Fibroblast of villous mesenchyme (primary cell): ENCODE measurements at regions not wholly inside any gene's neighbourhood (a gene's known extent, or its start where the extent isn't known, plus 50 kb on each side); places are given as distances from the start of the nearest gene placed in this dataset.

Experiments used
- DNase-seq: peaks from one replicate; pipeline ENCODE4 v3.0.0-alpha.2; 2010; ENCODE audit warnings: low read depth
- H3K4me3 ChIP-seq: 2 replicates; pipeline ENCODE4 v1.5.1; 2011; ENCODE audit warnings: low read depth, mild to moderate bottlenecking, low read length
- CTCF ChIP-seq: IDR thresholded peaks from 2 replicates; pipeline ENCODE4 v1.5.1; 2012; ENCODE audit warnings: low read depth, mild to moderate bottlenecking, low read length; ENCODE audit not compliant: insufficient read depth

- H3K4me3 ChIP-seq: no peak overlapping the region
- no peak for TF ChIP-seq CTCF
- DNase-seq: no peak
Observed at GRCh38 chr12:3351731-3352130, 139.3 kb upstream of the PRMT8 start.

DNA sequence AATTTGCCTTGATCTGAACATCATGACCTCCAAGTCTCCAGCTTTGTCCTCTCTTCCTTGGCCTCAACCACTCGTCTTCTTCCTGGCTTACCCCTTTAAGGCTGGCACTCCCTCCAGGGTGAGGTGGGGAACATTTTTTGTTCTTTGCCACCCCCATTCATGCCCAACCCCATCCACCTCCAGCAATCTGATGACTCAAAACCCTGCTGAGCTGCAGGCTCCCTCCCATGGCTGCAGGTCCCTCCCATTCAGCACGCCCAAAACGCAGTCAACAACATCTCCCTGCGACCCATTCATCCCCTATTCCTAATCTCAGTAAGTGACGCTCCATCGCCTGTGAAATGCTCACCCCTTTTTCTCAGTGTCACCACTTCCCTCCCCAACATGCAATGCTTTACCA is 138.8 kb upstream of the PRMT8 start:
- DNase-seq: no peak

DNA sequence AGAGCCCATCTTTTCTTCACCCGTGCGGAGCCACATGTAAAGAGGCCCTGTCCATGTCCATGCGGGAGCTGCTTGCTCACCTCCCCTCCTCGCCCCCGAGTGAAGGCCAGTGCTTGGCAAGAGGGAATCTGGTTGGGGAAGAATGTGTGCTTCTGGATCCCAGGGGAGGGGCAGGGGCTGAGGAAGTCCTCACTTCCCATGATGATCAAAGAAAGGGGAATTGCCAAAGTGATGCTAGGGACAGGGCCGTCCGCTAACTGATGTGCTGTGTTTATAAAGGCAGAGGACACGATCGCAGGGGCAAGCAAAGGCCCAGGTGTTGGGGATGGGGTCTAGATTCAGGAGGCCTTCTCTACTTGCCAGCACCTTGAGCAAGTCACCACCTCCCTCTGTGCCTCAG is 137.4 kb upstream of the PRMT8 start:
- H3K4me3 ChIP-seq: no peak overlapping the region
- DNase-seq: no peak
- no peak for TF ChIP-seq CTCF

More for the DNA sequence above, 138.8 kb upstream of the PRMT8 start:
- no peak for TF ChIP-seq CTCF
- H3K4me3 ChIP-seq: no peak overlapping the region

GRCh38 chr12:3354586-3354985 is 136.4 kb upstream of the PRMT8 start:
- no peak for DNase-seq

GRCh38 chr12:3355378-3355900 is 135.6 kb upstream of the PRMT8 start:
- TF ChIP-seq CTCF: no peak
- H3K4me3 ChIP-seq: no peak overlapping the region
- DNase-seq: no peak

More at GRCh38 chr12:3354586-3354985, 136.4 kb upstream of the PRMT8 start:
- no peak overlapping the region for H3K4me3 ChIP-seq
- no peak for TF ChIP-seq CTCF

GRCh38 chr12:3357950-3358525 is 133.0 kb upstream of the PRMT8 start:
- no peak overlapping the region for H3K4me3 ChIP-seq
- DNase-seq: no peak
- no peak for TF ChIP-seq CTCF

GRCh38 chr12:3359478-3359877 is 131.5 kb upstream of the PRMT8 start:
- no peak for TF ChIP-seq CTCF
- DNase-seq: no peak
- no peak overlapping the region for H3K4me3 ChIP-seq
